Right lobe of liver (tissue), 4 donors: ENCODE measurements at regions not wholly inside any gene's neighbourhood (a gene's known extent, or its start where the extent isn't known, plus 50 kb on each side); places are given as distances from the start of the nearest gene placed in this dataset.

Source experiments
- POLR2A ChIP-seq: fragments of 450-650 bp; IDR thresholded peaks from one replicate; pipeline ENCODE4 v1.6.1; 2017; ENCODE audit warnings: antibody characterized with exemption, mild to moderate bottlenecking
- TF ChIP-seq, protein P1 (sequence below), 4 donors: fragments of 200-600 bp in 3 of 4; fragments of 450-650 bp in 1 of 4; IDR thresholded peaks; one replicate each; pipeline versions ENCODE4 v1.5.1 to v1.8.0; 2016 to 2022; ENCODE audit warnings: antibody characterized with exemption in 4 of 4, mild to moderate bottlenecking in 2 of 4
- donor health status: DM: no; HTN: no; CAD: no.
- donor health status: DM: no; HTN: no; CAD: no.
- donor health status: DM: no; HTN: yes; CAD: no.

DNA sequence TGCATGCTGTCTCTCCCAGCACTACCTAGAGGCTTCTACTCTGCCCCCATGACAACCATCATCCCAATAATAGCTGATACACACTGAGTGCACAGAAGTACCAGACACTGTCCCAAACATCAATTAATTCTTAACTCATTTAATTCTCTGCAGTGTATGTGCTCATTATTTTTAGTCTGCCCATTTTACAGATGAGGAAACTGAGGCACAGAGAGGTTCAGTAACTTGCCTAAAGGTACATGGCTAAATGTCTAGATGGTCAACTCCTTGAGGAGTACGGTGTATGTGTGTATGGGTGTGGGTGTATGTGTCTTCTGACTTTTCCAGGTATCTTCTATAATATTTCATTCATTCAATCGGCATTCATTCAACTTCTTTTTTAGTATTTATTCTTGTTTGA lies 407.9 kb downstream of the SOX9 start:
- TF ChIP-seq, protein P1, sequence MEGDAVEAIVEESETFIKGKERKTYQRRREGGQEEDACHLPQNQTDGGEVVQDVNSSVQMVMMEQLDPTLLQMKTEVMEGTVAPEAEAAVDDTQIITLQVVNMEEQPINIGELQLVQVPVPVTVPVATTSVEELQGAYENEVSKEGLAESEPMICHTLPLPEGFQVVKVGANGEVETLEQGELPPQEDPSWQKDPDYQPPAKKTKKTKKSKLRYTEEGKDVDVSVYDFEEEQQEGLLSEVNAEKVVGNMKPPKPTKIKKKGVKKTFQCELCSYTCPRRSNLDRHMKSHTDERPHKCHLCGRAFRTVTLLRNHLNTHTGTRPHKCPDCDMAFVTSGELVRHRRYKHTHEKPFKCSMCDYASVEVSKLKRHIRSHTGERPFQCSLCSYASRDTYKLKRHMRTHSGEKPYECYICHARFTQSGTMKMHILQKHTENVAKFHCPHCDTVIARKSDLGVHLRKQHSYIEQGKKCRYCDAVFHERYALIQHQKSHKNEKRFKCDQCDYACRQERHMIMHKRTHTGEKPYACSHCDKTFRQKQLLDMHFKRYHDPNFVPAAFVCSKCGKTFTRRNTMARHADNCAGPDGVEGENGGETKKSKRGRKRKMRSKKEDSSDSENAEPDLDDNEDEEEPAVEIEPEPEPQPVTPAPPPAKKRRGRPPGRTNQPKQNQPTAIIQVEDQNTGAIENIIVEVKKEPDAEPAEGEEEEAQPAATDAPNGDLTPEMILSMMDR (IDR thresholded peaks at IDR 0.05) = no peak
- TF ChIP-seq POLR2A = no peak
